ENCODE measurements at regions not wholly inside any gene's neighbourhood (a gene's known extent, or its start where the extent isn't known, plus 50 kb on each side); places are given as distances from the start of the nearest gene placed in this dataset.
"Not testable (repeated sequence)": the region's sequence is repeated elsewhere in the genome, so short reads cannot be mapped to it uniquely, and the experiment has no call there.

DNA sequence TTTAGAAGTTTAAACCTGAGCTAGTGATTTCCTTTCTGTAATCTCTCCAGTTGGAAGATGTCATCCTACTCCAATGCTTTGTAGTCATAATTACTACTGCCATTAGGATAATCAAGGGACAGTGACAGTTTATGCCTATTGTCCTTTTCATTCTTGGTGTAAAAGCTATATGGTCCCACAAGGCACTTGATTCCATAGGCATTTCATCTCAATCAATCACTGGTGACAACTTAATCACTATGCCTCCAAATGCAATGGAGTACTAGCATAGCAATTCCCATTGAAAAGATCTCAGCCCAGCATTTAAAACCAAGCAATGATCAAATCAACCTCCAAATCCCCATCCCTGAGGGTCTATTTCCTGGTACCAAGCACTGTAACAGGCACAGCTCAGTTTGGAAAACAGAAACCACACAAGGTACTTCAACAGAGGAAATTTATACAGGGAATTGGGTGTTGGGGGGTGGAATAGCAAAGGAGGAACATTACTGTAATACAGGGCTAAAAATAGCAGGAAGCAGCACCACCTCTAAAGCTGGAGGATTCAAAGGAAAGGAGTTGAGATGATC is 51.0 kb downstream of the FHIP2A start:
- no peaks in the 10 kb centered on the region for H3K27me3 ChIP-seq
- no peaks in the 10 kb centered on the region for H3K9me3 ChIP-seq
- H3K4me1 ChIP-seq: peaks cover 0 to 13% (median 0%) of the 10 kb centered on the region in 4 donors
- no peaks in the 10 kb centered on the region for H3K36me3 ChIP-seq
- H3K27ac ChIP-seq: no peak overlapping the region
- no peak for DNase-seq
- intact Hi-C loops (cut with DNase I): no loop called here
- H3K4me3 ChIP-seq: no peak overlapping the region
- TF ChIP-seq POLR2A (IDR thresholded peaks at IDR 0.05): no peak
- TF ChIP-seq, protein P1, sequence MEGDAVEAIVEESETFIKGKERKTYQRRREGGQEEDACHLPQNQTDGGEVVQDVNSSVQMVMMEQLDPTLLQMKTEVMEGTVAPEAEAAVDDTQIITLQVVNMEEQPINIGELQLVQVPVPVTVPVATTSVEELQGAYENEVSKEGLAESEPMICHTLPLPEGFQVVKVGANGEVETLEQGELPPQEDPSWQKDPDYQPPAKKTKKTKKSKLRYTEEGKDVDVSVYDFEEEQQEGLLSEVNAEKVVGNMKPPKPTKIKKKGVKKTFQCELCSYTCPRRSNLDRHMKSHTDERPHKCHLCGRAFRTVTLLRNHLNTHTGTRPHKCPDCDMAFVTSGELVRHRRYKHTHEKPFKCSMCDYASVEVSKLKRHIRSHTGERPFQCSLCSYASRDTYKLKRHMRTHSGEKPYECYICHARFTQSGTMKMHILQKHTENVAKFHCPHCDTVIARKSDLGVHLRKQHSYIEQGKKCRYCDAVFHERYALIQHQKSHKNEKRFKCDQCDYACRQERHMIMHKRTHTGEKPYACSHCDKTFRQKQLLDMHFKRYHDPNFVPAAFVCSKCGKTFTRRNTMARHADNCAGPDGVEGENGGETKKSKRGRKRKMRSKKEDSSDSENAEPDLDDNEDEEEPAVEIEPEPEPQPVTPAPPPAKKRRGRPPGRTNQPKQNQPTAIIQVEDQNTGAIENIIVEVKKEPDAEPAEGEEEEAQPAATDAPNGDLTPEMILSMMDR (IDR thresholded peaks at IDR 0.05): no peak

DNA sequence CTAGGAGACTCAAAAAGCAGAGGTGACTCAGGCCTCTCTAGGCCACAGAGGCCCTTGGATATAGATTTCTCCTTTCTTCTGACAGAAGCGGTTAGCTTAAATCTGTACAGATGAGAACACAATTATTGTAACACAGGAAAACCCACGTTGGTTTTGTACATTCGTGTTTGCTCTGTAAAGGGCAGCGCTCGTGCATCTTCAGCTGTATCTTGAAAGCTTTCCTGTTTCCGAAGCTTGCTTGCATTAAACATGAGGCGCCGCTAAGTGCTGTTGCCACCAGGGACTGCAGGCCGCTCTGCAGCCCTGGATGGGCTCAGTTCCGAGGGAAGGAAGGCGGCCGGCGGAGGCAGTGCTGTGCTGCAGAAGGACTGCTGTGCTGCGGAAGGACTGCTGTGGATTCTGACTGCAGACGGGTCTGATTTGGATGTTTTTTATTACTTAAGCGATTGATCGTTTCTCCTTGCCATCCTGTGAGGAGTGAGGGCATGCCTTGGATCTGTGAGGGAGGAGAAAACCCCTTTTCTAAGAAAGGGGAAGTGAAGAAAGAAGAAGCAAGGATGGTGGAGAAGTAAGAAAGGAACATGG is 53.3 kb downstream of the FHIP2A start:
- no peaks in the 10 kb centered on the region for H3K9me3 ChIP-seq
- no peak for DNase-seq
- H3K27me3 ChIP-seq: no peaks in the 10 kb centered on the region
- H3K4me1 ChIP-seq: peaks cover 0 to under 1% (median 0%) of the 10 kb centered on the region in 4 donors
- intact Hi-C loops (cut with DNase I): no loop called here
- TF ChIP-seq, protein P1 (IDR thresholded peaks at IDR 0.05): no peak
- no peaks in the 10 kb centered on the region for H3K36me3 ChIP-seq
- no peak overlapping the region for H3K27ac ChIP-seq
- H3K4me3 ChIP-seq: no peak overlapping the region
- WGBS, 2 donors: 35 to 68% methylated on average over 17 of the region's 17 CpGs

DNA sequence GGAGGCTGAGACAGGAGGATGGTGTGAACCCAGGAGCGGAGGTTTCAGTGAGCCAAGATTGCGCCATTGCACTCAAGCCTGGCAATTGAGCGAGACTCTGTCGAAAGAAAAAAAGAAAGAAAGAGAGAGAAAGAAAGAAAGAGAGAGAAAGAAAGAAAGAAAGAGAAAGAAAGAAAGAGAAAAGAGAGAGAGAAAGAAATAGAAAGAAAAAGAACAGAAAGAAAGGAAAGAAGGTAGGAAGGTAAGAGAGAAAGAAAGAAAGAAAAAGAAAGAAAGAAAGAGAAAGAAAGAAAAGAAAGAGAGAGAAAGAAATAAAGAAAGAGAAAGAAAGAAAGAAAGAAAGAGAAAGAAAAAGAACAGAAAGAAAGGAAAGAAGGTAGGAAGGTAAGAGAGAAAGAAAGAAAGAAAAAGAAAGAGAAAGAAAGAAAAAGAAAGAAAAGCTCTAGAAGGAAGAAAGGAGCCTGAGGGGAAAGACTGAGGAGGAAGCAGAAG is 54.1 kb downstream of the FHIP2A start:
- WGBS, 2 donors: 95 to 96% methylated on average over 4 of the region's 4 CpGs
- not testable (repeated sequence) for DNase-seq, H3K4me3 ChIP-seq, H3K27me3 ChIP-seq, H3K36me3 ChIP-seq, H3K9me3 ChIP-seq, H3K4me1 ChIP-seq, H3K27ac ChIP-seq
- intact Hi-C loops (cut with DNase I): loop anchor here (2.0 kb wide), 1 partner anchor 253 kb away; no protein-coding TSS in a partner anchor

DNA sequence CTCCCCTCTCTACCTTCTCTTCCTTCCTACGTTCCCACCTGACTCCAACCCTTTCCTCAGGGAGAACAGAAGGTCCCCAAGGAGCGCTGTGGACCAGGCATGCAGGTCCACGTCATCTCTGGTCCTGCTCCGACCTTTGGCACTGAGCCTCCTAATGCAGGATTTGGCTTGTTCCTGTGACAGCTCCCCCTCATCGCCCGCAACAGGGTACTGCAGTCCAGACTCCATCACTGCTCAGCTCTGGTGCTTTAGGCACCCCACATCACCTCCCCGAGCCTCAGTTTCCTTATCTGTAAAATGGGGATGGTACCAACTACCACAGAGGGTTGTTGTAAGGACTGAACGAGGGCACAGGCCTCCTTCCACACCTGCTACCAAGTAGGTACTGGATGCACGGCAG is 54.6 kb downstream of the FHIP2A start:
- Histone ChIP-seq H3K4me1 (peaks cover 0 to 8% (median 6%) of the 10 kb centered on the region in 4 donors), H3K27me3 (no peaks in the 10 kb centered on the region), H3K9me3 (no peaks in the 10 kb centered on the region), H3K4me3 (no peak overlapping the region), H3K27ac (no peak overlapping the region), H3K36me3 (no peaks in the 10 kb centered on the region)
- TF ChIP-seq, protein P1 (IDR thresholded peaks at IDR 0.05): no peak
- TF ChIP-seq POLR2AphosphoS5 (IDR thresholded peaks at IDR 0.05) (no peak), EP300 (IDR thresholded peaks at IDR 0.05) (no peak), POLR2A (IDR thresholded peaks at IDR 0.05) (no peak)
- no peak for DNase-seq
- WGBS, 2 donors: 64 to 89% methylated on average over 9 of the region's 9 CpGs
- intact Hi-C loops (cut with DNase I): loop anchor here (2.0 kb wide), 1 partner anchor 253 kb away; no protein-coding TSS in a partner anchor

DNA sequence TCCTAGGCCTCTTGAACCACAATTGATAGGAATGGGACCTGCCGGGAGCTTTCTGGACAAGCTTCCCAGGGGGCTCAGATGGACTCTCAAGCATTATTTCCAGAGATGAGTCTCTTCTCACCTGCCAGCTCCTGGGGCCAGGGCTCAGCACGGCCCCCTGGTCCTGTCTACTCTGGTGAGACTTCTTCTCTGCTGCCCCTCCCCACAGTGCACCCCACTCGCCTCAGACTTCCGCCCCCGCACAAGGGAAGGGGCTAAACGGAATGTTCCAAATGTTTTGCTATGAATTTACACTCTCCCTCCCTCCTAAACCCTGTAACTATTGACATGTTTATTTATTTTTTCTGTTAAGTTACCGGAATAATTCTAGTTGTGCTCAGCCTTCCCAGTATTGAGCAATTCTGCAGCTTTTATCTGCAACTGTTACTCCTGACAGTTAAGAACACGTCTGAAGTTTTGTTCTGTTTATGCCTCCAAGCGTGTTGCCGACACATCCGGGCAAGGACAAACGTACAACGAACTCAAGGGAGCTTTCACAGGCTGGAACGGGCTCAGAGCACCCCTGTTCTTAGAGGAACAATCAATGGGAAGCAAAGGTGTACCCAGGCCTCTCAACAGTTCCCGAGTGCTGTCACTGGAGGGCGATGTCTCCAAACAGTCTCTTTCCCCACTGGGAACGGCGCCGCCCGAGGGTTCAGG is 55.2 kb downstream of the FHIP2A start:
- peak; percentile 71 for DNase-seq
- TF ChIP-seq POLR2A (IDR thresholded peaks at IDR 0.05) (no peak), EP300 (IDR thresholded peaks at IDR 0.05) (no peak), POLR2AphosphoS5 (IDR thresholded peaks at IDR 0.05) (no peak)
- TF ChIP-seq, protein P1 (IDR thresholded peaks at IDR 0.05): peak in 3 of 4 experiments; percentile 25 to 56 (median 37)
- WGBS, 2 donors: 28 to 38% methylated on average over 20 of the region's 20 CpGs
- Histone ChIP-seq H3K9me3 (no peaks in the 10 kb centered on the region), H3K36me3 (no peaks in the 10 kb centered on the region), H3K4me3 (no peak overlapping the region), H3K4me1 (peaks cover 0 to 13% (median 11%) of the 10 kb centered on the region in 4 donors), H3K27ac (no peak overlapping the region), H3K27me3 (no peaks in the 10 kb centered on the region)
- intact Hi-C loops (cut with DNase I): loop anchor here (2.0 kb wide), 1 partner anchor 252 kb away; no protein-coding TSS in a partner anchor
